ENCODE measurements at regions not wholly inside any gene's neighbourhood (a gene's known extent, or its start where the extent isn't known, plus 50 kb on each side); places are given as distances from the start of the nearest gene placed in this dataset.

DNA sequence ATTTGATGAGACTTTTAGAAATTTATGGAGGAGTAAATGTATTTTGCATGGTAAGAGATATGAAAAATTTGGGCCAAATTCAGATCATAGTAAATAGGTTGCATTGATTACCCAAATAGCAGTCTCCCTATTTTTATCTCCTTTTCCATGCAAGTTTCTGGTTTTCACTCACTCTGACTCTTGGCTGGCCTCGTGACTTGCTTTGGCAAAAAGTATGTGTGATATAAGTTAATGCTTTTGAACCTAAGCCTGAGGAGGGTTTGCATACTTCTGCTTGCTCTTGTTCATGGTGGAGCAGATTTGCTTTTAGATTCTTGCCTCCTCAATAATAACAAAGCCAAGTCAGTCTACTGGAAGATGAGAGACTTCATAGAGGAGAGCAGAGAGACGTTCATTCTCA lies 1045.9 kb upstream of the CDH8 start:
- TF ChIP-seq EZH2 (IDR thresholded peaks at IDR 0.05) (no peak), POLR2AphosphoS5 (IDR thresholded peaks at IDR 0.05; ENCODE audit: borderline replicate concordance, low read depth, low read length) (no peak)

Data from SK-N-MC (cell line).